Muscle layer of colon (tissue), 2 donors: ENCODE measurements at regions not wholly inside any gene's neighbourhood (a gene's known extent, or its start where the extent isn't known, plus 50 kb on each side); places are given as distances from the start of the nearest gene placed in this dataset.
"Not testable (repeated sequence)": the region's sequence is repeated elsewhere in the genome, so short reads cannot be mapped to it uniquely, and the experiment has no call there.

ENCODE experiments used
- H3K27ac ChIP-seq: one replicate; pipeline ENCODE4 v1.7.0; 2013; ENCODE audit warnings: low read depth, mild to moderate bottlenecking, low read length, moderate library complexity
- H3K27me3 ChIP-seq, 2 donors: one replicate each; pipeline ENCODE4 v1.7.0; 2013; ENCODE audit warnings: low read length in 2 of 2, mild to moderate bottlenecking in 2 of 2; ENCODE audit not compliant: insufficient read depth in 2 of 2, control insufficient read depth in 1 of 2
- H3K36me3 ChIP-seq: one replicate; pipeline ENCODE4 v1.7.0; 2013; ENCODE audit warnings: mild to moderate bottlenecking, low read length; ENCODE audit not compliant: insufficient read depth
- H3K4me1 ChIP-seq: one replicate; pipeline ENCODE4 v1.7.0; 2013; ENCODE audit warnings: mild to moderate bottlenecking, low read length; ENCODE audit not compliant: insufficient read depth
- H3K4me3 ChIP-seq, 2 donors: one replicate each; pipeline ENCODE4 v1.7.0; 2013; ENCODE audit warnings: low read length in 2 of 2, low read depth in 1 of 2, mild to moderate bottlenecking in 1 of 2, moderate library complexity in 1 of 2
- H3K9ac ChIP-seq: one replicate; pipeline ENCODE4 v1.7.0; 2013; ENCODE audit warnings: low read length
- H3K9me3 ChIP-seq: one replicate; pipeline ENCODE4 v1.7.0; 2013; ENCODE audit warnings: mild to moderate bottlenecking, low read length
- donor health status: abdominal sarcoma.
- donor health status: Adenocarcinoma of cecum.

GRCh38 chr15:92725171-92725570, 69.6 kb upstream of the FAM174B start:
- Histone ChIP-seq H3K9ac (no peak overlapping the region), H3K27ac (no peak overlapping the region), H3K9me3 (no peaks in the 10 kb centered on the region), H3K4me3 (no peak overlapping the region), H3K4me1 (no peaks in the 10 kb centered on the region), H3K27me3 (no peaks in the 10 kb centered on the region), H3K36me3 (no peaks in the 10 kb centered on the region)

GRCh38 chr15:92728266-92728665, 72.7 kb upstream of the FAM174B start:
- Histone ChIP-seq H3K27me3 (no peaks in the 10 kb centered on the region), H3K9ac (no peak overlapping the region), H3K27ac (no peak overlapping the region), H3K36me3 (no peaks in the 10 kb centered on the region), H3K9me3 (no peaks in the 10 kb centered on the region), H3K4me3 (no peak overlapping the region), H3K4me1 (no peaks in the 10 kb centered on the region)

DNA sequence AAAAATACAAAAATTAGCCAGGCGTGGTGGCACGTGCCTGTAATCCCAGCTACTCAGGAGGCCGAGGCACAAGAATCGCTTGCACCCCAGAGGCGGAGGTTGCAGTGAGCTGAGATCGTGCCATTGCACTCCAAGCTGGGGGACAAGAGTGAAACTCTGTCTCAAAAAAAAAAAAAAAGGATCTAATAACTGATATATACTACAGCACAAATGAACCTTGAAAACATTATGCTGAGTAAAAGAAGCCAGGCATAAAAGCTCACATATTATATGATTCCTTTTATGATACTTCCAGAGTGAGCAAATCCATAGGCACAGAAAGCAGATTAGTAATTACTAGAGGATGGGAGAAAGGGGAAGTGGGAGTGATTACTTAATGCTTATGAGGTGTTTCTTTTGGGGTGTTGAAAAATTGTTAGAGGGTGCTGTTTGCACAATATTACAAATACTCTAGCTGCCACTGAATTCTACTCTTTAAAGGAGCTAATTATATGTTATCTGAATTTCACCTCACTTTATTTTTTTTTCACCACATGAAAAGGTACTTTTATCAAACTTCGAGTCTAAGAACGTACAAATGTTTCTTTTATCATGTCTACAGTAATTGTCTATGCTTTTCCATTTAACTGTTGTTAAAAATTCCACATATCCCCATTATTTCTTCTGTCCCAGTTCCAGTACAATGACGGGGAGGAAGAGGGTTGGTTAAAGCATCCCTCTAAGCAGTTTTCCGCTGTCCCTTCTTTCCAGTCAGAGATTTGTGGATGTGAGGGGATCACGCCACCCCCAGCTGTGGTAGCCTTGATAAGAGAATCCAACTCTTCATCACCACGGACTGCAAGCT, 77.7 kb upstream of the FAM174B start:
- Histone ChIP-seq H3K27me3 (no peaks in the 10 kb centered on the region), H3K4me3 (peak overlapping the region; percentile 23 to 53), H3K9ac (peak overlapping the region; percentile 32), H3K4me1 (no peaks in the 10 kb centered on the region), H3K36me3 (no peaks in the 10 kb centered on the region), H3K27ac (no peak overlapping the region), H3K9me3 (no peaks in the 10 kb centered on the region)

- Histone ChIP-seq H3K4me3 (peak overlapping the region; percentile 23 to 53), H3K27ac (no peak overlapping the region), H3K4me1 (no peaks in the 10 kb centered on the region), H3K9me3 (no peaks in the 10 kb centered on the region), H3K27me3 (no peaks in the 10 kb centered on the region), H3K9ac (peak overlapping the region; percentile 32), H3K36me3 (no peaks in the 10 kb centered on the region)
These were observed 78.5 kb upstream of the FAM174B start for GRCh38 chr15:92733934-92734521.

GRCh38 chr15:92739246-92739645, 83.7 kb upstream of the FAM174B start:
- H3K27me3 ChIP-seq, H3K27ac ChIP-seq, H3K4me3 ChIP-seq, H3K9ac ChIP-seq, H3K36me3 ChIP-seq, H3K4me1 ChIP-seq, H3K9me3 ChIP-seq: not testable (repeated sequence)

DNA sequence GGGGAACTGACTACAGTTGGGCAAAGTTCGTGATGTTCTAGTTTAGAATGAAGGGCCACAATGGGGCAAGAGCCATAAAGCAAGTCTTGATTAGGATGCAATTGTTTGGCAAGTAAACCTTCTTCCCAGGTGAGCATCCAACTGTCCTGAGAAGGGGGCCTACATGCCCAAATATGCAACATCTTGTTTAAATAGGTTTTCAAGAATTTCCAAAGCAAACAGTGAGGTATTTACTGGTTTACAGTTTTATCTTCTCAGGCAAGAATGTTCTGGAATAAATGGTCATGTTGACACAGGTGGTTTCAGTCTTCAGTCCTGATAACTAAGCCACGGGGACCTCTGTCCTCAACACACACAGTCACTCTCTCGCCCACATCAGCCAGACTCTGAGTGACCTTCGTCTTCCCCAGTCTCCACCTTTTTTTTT, 90.3 kb upstream of the FAM174B start:
- Histone ChIP-seq H3K27me3 (no peaks in the 10 kb centered on the region), H3K9me3 (no peaks in the 10 kb centered on the region), H3K4me3 (no peak overlapping the region), H3K27ac (no peak overlapping the region), H3K36me3 (no peaks in the 10 kb centered on the region), H3K9ac (no peak overlapping the region), H3K4me1 (no peaks in the 10 kb centered on the region)

DNA sequence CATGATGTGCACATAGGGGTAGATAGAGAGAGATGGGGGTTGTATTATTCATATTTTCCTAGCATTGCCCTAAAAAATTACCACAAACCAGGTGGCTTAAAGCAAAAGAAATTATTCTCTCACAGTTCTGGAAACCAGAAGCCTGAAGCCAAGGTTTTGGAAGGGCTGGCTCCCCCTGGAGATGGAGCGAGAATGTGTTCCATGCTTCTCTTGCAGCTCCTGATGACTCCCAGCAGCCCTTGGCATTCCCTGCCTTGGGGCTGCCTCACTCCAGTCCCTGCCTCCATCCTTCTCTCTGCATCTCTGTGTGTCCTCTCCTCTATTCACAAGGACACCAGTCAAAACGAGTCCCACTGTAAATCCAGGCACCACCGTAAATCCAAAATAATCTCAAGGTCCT, 91.5 kb upstream of the FAM174B start:
- H3K9ac ChIP-seq = no peak overlapping the region
- H3K4me3 ChIP-seq = no peak overlapping the region
- no peaks in the 10 kb centered on the region for H3K9me3 ChIP-seq

DNA sequence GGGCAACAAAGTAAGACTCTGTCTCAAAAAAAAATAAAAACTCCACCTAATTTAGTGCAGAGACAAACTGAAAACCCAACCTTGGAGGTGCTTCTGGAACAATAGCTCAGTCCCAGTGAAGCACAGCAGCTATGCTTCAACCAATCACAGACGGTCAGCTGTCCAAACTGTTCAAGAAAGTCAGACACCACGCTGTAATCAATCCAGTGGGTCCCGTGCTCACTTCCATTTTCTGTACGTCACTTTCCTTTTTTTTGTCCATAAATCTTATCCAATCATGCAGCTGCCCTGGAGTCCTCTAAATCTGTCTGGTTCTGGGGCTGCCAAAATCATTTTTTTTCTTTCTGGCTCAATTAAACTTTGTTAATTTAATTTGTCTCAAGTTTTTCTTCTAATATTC, 93.6 kb upstream of the FAM174B start:
- Histone ChIP-seq H3K36me3 (no peaks in the 10 kb centered on the region), H3K9me3 (no peaks in the 10 kb centered on the region), H3K9ac (no peak overlapping the region), H3K4me1 (no peaks in the 10 kb centered on the region), H3K27ac (no peak overlapping the region), H3K4me3 (no peak overlapping the region), H3K27me3 (no peaks in the 10 kb centered on the region)

More for the DNA sequence above, 91.5 kb upstream of the FAM174B start:
- no peaks in the 10 kb centered on the region for H3K4me1 ChIP-seq
- H3K27ac ChIP-seq = no peak overlapping the region
- H3K27me3 ChIP-seq = no peaks in the 10 kb centered on the region
- H3K36me3 ChIP-seq = no peaks in the 10 kb centered on the region

DNA sequence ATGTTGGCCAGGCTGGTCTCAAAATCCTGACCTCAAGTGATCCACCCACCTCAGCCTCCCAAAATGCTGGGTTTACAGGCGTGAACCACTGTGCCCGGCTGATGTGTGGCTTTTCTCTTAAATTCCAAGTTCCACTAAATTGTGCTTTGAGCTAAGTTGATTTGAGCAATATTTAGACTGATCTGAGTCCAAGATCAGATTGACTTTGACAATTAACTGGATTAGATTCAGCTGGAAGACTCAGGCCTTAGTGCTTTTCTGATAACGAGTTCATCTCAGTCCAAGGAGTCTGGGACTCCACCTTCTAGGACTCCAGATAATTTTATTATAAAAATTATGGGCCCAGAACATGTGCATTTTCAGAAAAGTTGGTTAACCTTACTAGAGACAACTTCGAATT, 94.4 kb upstream of the FAM174B start:
- Histone ChIP-seq H3K27me3 (no peaks in the 10 kb centered on the region), H3K27ac (no peak overlapping the region), H3K9ac (no peak overlapping the region), H3K36me3 (no peaks in the 10 kb centered on the region), H3K4me1 (no peaks in the 10 kb centered on the region), H3K4me3 (no peak overlapping the region), H3K9me3 (no peaks in the 10 kb centered on the region)

DNA sequence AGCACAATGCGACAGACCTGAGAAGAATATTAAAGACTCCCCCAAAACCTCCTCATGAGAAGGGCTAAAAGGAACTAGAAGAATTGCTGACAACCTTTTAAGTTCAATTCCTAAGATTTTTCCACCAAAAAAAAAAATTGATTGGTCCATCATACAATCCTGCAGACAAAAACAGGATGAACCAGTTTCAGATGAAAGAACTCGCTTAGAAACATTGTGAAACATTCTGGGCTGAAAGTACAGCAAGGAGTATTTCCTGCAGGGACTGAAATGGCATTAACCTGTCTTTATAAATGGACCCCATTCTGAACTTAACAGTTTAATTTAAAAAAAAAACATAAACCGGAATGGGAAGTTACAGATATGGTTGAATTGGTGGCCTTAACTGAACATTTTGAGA, 96.0 kb upstream of the FAM174B start:
- Histone ChIP-seq H3K4me1 (no peaks in the 10 kb centered on the region), H3K4me3 (no peak overlapping the region), H3K27me3 (no peaks in the 10 kb centered on the region), H3K36me3 (no peaks in the 10 kb centered on the region), H3K9me3 (no peaks in the 10 kb centered on the region), H3K9ac (no peak overlapping the region), H3K27ac (no peak overlapping the region)

DNA sequence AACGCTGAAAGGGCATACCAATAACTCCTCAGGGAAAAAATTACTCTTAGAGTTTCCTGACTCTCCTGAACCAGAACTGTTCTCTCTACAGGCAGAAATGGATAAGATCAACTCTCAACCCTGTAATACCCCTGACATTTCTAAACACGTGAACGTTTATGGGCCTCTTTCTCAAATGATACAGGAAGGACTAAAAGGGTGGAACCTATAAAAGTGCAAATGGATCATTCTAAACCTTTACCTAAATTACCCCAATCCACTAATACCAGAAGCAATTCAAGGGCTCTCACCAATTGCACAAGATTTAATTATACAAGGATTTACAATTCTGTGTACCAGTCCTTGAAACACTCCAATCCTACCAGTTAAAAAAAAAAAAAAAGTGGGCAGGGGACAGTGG, 98.0 kb upstream of the FAM174B start:
- H3K4me3 ChIP-seq = no peak overlapping the region
- no peak overlapping the region for H3K27ac ChIP-seq
- H3K27me3 ChIP-seq = no peaks in the 10 kb centered on the region
- no peaks in the 10 kb centered on the region for H3K9me3 ChIP-seq
- no peaks in the 10 kb centered on the region for H3K36me3 ChIP-seq
- no peaks in the 10 kb centered on the region for H3K4me1 ChIP-seq
- no peak overlapping the region for H3K9ac ChIP-seq

GRCh38 chr15:92763459-92763858, 107.9 kb upstream of the FAM174B start:
- H3K27me3 ChIP-seq = no peaks in the 10 kb centered on the region
- no peaks in the 10 kb centered on the region for H3K9me3 ChIP-seq
- no peaks in the 10 kb centered on the region for H3K4me1 ChIP-seq
- no peak overlapping the region for H3K4me3 ChIP-seq
- no peak overlapping the region for H3K27ac ChIP-seq
- no peak overlapping the region for H3K9ac ChIP-seq
- no peaks in the 10 kb centered on the region for H3K36me3 ChIP-seq
